ENCODE measurements at regions not wholly inside any gene's neighbourhood (a gene's known extent, or its start where the extent isn't known, plus 50 kb on each side); places are given as distances from the start of the nearest gene placed in this dataset.

- intact Hi-C loops (cut with micrococcal nuclease) = no loop called here
- Histone ChIP-seq H3K9me3 (replicated peaks; ENCODE audit: control insufficient read depth, insufficient read depth, low read length) (no peaks in the 10 kb centered on the region), H3K9ac (replicated peaks; ENCODE audit: extremely low read depth, insufficient read depth, low read length) (no peak overlapping the region), H3K27ac (ENCODE audit: insufficient read depth, low read depth, low read length) (no peak overlapping the region), H4K20me1 (replicated peaks; ENCODE audit: control insufficient read depth, extremely low read depth, insufficient read depth, low read length) (no peaks in the 10 kb centered on the region), H3K79me2 (ENCODE audit: control insufficient read depth, insufficient read depth, low read length) (no peaks in the 10 kb centered on the region), H3K9me1 (replicated peaks; ENCODE audit: control insufficient read depth, extremely low read depth, insufficient read depth, low read length) (no peaks in the 10 kb centered on the region), H3K36me3 (ENCODE audit: control insufficient read depth in 2 of 2, extremely low read depth in 1 of 2, insufficient read depth in 2 of 2, low read length in 2 of 2) (no peaks in the 10 kb centered on the region), H2AFZ (ENCODE audit: low read depth, low read length) (no peak overlapping the region), H3K4me2 (ENCODE audit: insufficient read depth, low read length) (no peak overlapping the region), H3K4me3 (replicated peaks in 1 of 3; ENCODE audit: insufficient read depth in 1 of 3, low read depth in 1 of 3, low read length in 3 of 3) (no peak overlapping the region), H3K4me1 (ENCODE audit: control insufficient read depth, extremely low read depth, insufficient read depth, low read length) (no peaks in the 10 kb centered on the region), H3K27me3 (ENCODE audit: control insufficient read depth in 2 of 2, insufficient read depth in 2 of 2, low read length in 2 of 2) (no peaks in the 10 kb centered on the region)
- no peak for TF ChIP-seq MAX (IDR thresholded peaks at IDR 0.05; ENCODE audit: insufficient read depth, insufficient read length)
- TF ChIP-seq MYC (IDR thresholded peaks at IDR 0.05; ENCODE audit: low read depth, low read length) = no peak
- no peak for TF ChIP-seq CTCF (IDR thresholded peaks at IDR 0.05; ENCODE audit: extremely low read depth in 1 of 2, insufficient read depth in 1 of 2, low read depth in 1 of 2, low read length in 2 of 2)
- no peak for TF ChIP-seq GATA2 (IDR thresholded peaks at IDR 0.05; ENCODE audit: insufficient read depth, insufficient read length, low read depth, low read length)
- TF ChIP-seq POLR2A (IDR thresholded peaks at IDR 0.05; ENCODE audit: low read depth, low read length) = no peak
- TF ChIP-seq JUN (IDR thresholded peaks at IDR 0.05; ENCODE audit: borderline replicate concordance, insufficient read depth, insufficient read length, low read depth) = no peak
- TF ChIP-seq FOS (IDR thresholded peaks at IDR 0.05; ENCODE audit: borderline replicate concordance, insufficient read depth, low read length) = no peak
- TF ChIP-seq POLR2AphosphoS5 (IDR thresholded peaks at IDR 0.05; ENCODE audit: insufficient read depth, low read depth, low read length) = no peak
- TF ChIP-seq EZH2 (IDR thresholded peaks at IDR 0.05; ENCODE audit: borderline replicate concordance, low read depth, low read length, severe bottlenecking) = no peak
- DNase-seq (ENCODE audit: low read depth, low spot score) (no peak), FAIRE-seq (no peak)
- BruUV-seq (replicated peaks) = no TSS peak
- CTCF ChIA-PET = no interaction called here
- POLR2A ChIA-PET = no interaction called here
- dilution Hi-C loops (cut with MboI; ENCODE audit: extremely low pct_ligation_motif_present, low sequenced_read_pairs) = no loop called here
Observed at GRCh38 chr21:28083350-28083749, 909.3 kb downstream of the LTN1 start.
